NB4 (cell line): ENCODE measurements at regions not wholly inside any gene's neighbourhood (a gene's known extent, or its start where the extent isn't known, plus 50 kb on each side); places are given as distances from the start of the nearest gene placed in this dataset.

Source experiments
- DNase-seq: peaks from one replicate; pipeline ENCODE4 v3.0.0; 2010; ENCODE audit warnings: low read depth
- H3K4me3 ChIP-seq: one replicate; pipeline ENCODE4 v1.5.1; 2011; ENCODE audit warnings: mild to moderate bottlenecking, low read depth, low read length, moderate library complexity
- CTCF ChIP-seq: IDR thresholded peaks from one replicate; pipeline ENCODE4 v1.5.1; 2012; ENCODE audit warnings: low read depth, low read length
- MAX ChIP-seq: IDR thresholded peaks from 2 replicates; pipeline ENCODE4 v1.6.1; 2011; ENCODE audit warnings: low read depth, low read length
- MYC ChIP-seq: IDR thresholded peaks from 2 replicates; pipeline ENCODE4 v1.6.1; 2011; ENCODE audit warnings: low read depth, low read length
- POLR2A ChIP-seq: IDR thresholded peaks from 2 replicates; pipeline ENCODE4 v1.6.1; 2011; ENCODE audit warnings: mild to moderate bottlenecking; ENCODE audit not compliant: insufficient read length; ENCODE audit errors: extremely low read depth

- TF ChIP-seq MYC (no peak), MAX (no peak), CTCF (no peak), POLR2A (no peak)
- peak; percentile 44 for DNase-seq
- no peak overlapping the region for H3K4me3 ChIP-seq
These were observed 153.0 kb upstream of the SMIM23 start for GRCh38 chr5:171632616-171633015.

GRCh38 chr5:171633776-171634470 lies 151.7 kb upstream of the SMIM23 start:
- peak; percentile 74 for DNase-seq
- TF ChIP-seq MAX (no peak), CTCF (no peak), POLR2A (no peak), MYC (no peak)
- H3K4me3 ChIP-seq = no peak overlapping the region

GRCh38 chr5:171634511-171634910 lies 151.1 kb upstream of the SMIM23 start:
- DNase-seq = no peak
- H3K4me3 ChIP-seq = no peak overlapping the region
- TF ChIP-seq MAX (no peak), MYC (no peak), POLR2A (no peak), CTCF (no peak)

GRCh38 chr5:171635028-171635427 lies 150.6 kb upstream of the SMIM23 start:
- no peak for DNase-seq
- H3K4me3 ChIP-seq = no peak overlapping the region
- no peak for TF ChIP-seq CTCF
- no peak for TF ChIP-seq POLR2A
- TF ChIP-seq MAX = no peak
- no peak for TF ChIP-seq MYC

GRCh38 chr5:171635561-171636245 lies 149.9 kb upstream of the SMIM23 start:
- TF ChIP-seq MYC = no peak
- TF ChIP-seq MAX = no peak
- no peak for TF ChIP-seq CTCF
- no peak overlapping the region for H3K4me3 ChIP-seq
- no peak for DNase-seq
